ENCODE measurements at regions not wholly inside any gene's neighbourhood (a gene's known extent, or its start where the extent isn't known, plus 50 kb on each side); places are given as distances from the start of the nearest gene placed in this dataset.

DNA sequence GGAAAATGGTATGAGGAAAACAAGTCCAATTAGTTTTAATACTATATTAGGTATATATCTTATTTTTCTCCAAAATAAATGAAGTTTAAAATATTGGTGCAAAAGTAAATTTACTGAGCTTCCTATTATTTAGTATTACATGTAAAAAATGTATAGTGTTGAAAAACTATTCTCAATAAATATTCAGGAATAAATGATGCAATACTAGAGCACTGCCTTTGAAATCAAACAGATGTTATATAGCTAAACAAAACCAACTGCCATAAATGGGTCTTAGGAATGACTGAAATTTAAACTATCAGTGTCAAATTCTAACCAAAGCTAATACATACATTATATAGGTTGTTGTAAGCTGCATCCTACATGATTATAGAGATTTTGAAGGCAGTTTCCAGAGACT lies 1434.0 kb upstream of the LRRTM3 start:
- TF ChIP-seq DRAP1 (CRISPR knock-in tag; IDR thresholded peaks at IDR 0.05): no peak
- TF ChIP-seq, protein P1, sequence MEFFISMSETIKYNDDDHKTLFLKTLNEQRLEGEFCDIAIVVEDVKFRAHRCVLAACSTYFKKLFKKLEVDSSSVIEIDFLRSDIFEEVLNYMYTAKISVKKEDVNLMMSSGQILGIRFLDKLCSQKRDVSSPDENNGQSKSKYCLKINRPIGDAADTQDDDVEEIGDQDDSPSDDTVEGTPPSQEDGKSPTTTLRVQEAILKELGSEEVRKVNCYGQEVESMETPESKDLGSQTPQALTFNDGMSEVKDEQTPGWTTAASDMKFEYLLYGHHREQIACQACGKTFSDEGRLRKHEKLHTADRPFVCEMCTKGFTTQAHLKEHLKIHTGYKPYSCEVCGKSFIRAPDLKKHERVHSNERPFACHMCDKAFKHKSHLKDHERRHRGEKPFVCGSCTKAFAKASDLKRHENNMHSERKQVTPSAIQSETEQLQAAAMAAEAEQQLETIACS (CRISPR knock-in tag; IDR thresholded peaks at IDR 0.05): no peak
- no peak for TF ChIP-seq DPF2 (CRISPR knock-in tag; IDR thresholded peaks at IDR 0.05; ENCODE audit: borderline replicate concordance, low read depth)
- TF ChIP-seq ZNF337 (CRISPR knock-in tag; IDR thresholded peaks at IDR 0.05; ENCODE audit: borderline replicate concordance, low read depth): no peak
- TF ChIP-seq ATF7 (IDR thresholded peaks at IDR 0.05): 0 out of 2 replicates have a peak, but pooled peaks have one; percentile 37
- no peak for TF ChIP-seq ATF7 (CRISPR knock-in tag; IDR thresholded peaks at IDR 0.05)
- TF ChIP-seq ZBTB1 (CRISPR knock-in tag; IDR thresholded peaks at IDR 0.05; ENCODE audit: borderline replicate concordance): no peak
- FAIRE-seq (no peak), ATAC-seq (no peak), DNase-seq (ENCODE audit: low spot score) (no peak)
- no peak overlapping the region for H3K4me2 ChIP-seq (ENCODE audit: low read depth, low read length)
- no peaks in the 10 kb centered on the region for H3K4me1 ChIP-seq (ENCODE audit: insufficient read depth, low read length)
- H3K4me3 ChIP-seq (replicated peaks in 1 of 3; ENCODE audit: insufficient read depth in 1 of 3, low read depth in 2 of 3, low read length in 3 of 3): no peak overlapping the region
- no peaks in the 10 kb centered on the region for H4K20me1 ChIP-seq (ENCODE audit: insufficient read depth, low read length)
- H3K27ac ChIP-seq (ENCODE audit: extremely low read length, insufficient read depth, low read length): no peak overlapping the region
- ChIA-PET POLR2A (no interaction called here), CTCF (ENCODE audit: low intra/inter-chr PET ratio, low total read pairs) (no interaction called here)
- in situ Hi-C loops (cut with HindIII; ENCODE audit: extremely low pct_ligation_motif_present, low pct_unique_long_range_greater_than_20kb): no loop called here
- H3K36me3 ChIP-seq (replicated peaks in 1 of 2; ENCODE audit: control insufficient read depth in 1 of 2, insufficient read depth in 2 of 2, low read length in 2 of 2): no peaks in the 10 kb centered on the region
- no peaks in the 10 kb centered on the region; a peak in 1 of 5 replicates for H3K27me3 ChIP-seq (ENCODE audit: control insufficient read depth in 1 of 2, insufficient read depth in 2 of 2, low read length in 2 of 2)
- no peak overlapping the region for H2AFZ ChIP-seq (ENCODE audit: low read length)
- BruUV-seq (replicated peaks): no TSS peak
- intact Hi-C loops (cut with micrococcal nuclease; ENCODE audit: unreplicated experiment): no loop called here
- no peaks in the 10 kb centered on the region for H3K79me2 ChIP-seq (ENCODE audit: insufficient read depth, low read length)
- H3K9me3 ChIP-seq (ENCODE audit: low read length): no peaks in the 10 kb centered on the region; the same call in 1 of the 2 replicates
- no peak overlapping the region for H3K9ac ChIP-seq (ENCODE audit: insufficient read depth, low read depth, low read length)

DNA sequence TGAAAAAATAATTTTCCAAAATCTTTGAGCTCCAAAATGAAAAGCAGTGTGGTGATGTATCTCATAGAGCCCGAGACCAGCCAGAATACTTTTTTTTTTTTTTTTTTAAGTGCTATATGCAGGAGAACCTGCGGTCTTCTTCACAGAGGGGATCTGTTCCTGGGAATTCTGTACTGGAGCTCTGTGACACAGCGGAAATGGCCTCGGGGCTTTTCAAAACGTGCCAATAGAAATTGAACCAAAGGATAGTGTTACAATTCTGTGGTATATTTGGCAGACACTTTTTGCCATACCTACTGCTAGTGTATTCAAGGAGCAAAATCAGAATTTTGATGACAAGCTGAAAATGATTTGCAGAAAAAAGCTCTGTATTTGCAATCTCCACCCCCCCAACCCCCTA lies 1429.3 kb upstream of the LRRTM3 start:
- Histone ChIP-seq H2AFZ (ENCODE audit: low read length) (no peak overlapping the region), H3K4me1 (ENCODE audit: insufficient read depth, low read length) (peaks cover 8% of the 10 kb centered on the region; the same call in 1 of the 2 replicates), H3K36me3 (replicated peaks in 1 of 2; ENCODE audit: control insufficient read depth in 1 of 2, insufficient read depth in 2 of 2, low read length in 2 of 2) (no peaks in the 10 kb centered on the region), H3K4me2 (ENCODE audit: low read depth, low read length) (no peak overlapping the region), H3K27ac (ENCODE audit: extremely low read length, insufficient read depth, low read length) (no peak overlapping the region), H3K9me3 (ENCODE audit: low read length) (no peaks in the 10 kb centered on the region; the same call in 1 of the 2 replicates), H3K9ac (ENCODE audit: insufficient read depth, low read depth, low read length) (no peak overlapping the region), H3K27me3 (ENCODE audit: control insufficient read depth in 1 of 2, insufficient read depth in 2 of 2, low read length in 2 of 2) (no peaks in the 10 kb centered on the region), H3K79me2 (ENCODE audit: insufficient read depth, low read length) (no peaks in the 10 kb centered on the region), H3K4me3 (replicated peaks in 1 of 3; ENCODE audit: insufficient read depth in 1 of 3, low read depth in 2 of 3, low read length in 3 of 3) (no peak overlapping the region), H4K20me1 (ENCODE audit: insufficient read depth, low read length) (no peaks in the 10 kb centered on the region)
- CTCF ChIA-PET (ENCODE audit: low intra/inter-chr PET ratio, low total read pairs): no interaction called here
- POLR2A ChIA-PET: no interaction called here
- no peak for FAIRE-seq
- no peak for ATAC-seq
- no TSS peak for BruUV-seq (replicated peaks)
- in situ Hi-C loops (cut with HindIII; ENCODE audit: extremely low pct_ligation_motif_present, low pct_unique_long_range_greater_than_20kb): no loop called here
- DNase-seq (ENCODE audit: low spot score): no peak
- 16% methylated on average over 5 of the region's 5 CpGs for WGBS (ENCODE audit: low lambda C conversion rate)
- intact Hi-C loops (cut with micrococcal nuclease; ENCODE audit: unreplicated experiment): no loop called here
- TF ChIP-seq ZNF256 (CRISPR knock-in tag; conservative IDR thresholded peaks at IDR 0.05): no peak
- no peak for TF ChIP-seq ZNF431 (CRISPR knock-in tag; IDR thresholded peaks at IDR 0.05; ENCODE audit: borderline replicate concordance, low read depth)
- no peak for TF ChIP-seq SRSF1 (optimal IDR thresholded peaks at IDR 0.05; ENCODE audit: low read depth, low read length)
- no peak for TF ChIP-seq KLF9 (CRISPR knock-in tag; IDR thresholded peaks at IDR 0.05; ENCODE audit: low read depth)
- no peak for TF ChIP-seq ZNF142 (CRISPR knock-in tag; IDR thresholded peaks at IDR 0.05)
- TF ChIP-seq SKI (IDR thresholded peaks at IDR 0.05; ENCODE audit: partially characterized antibody): no peak

Data from HepG2 (cell line).